GF-D8 (cell line): ENCODE measurements at regions not wholly inside any gene's neighbourhood (a gene's known extent, or its start where the extent isn't known, plus 50 kb on each side); places are given as distances from the start of the nearest gene placed in this dataset.
A peak's percentile ranks its signal among the peaks of the same experiment; 100 is the strongest.

Source experiments
- DNase-seq: peaks from one replicate; lab custom pipeline; 2025; lab: John Stamatoyannopoulos, UW

GRCh38 chr2:171225302-171225980 is 64.7 kb upstream of the TLK1 start:
- no peak for DNase-seq

DNA sequence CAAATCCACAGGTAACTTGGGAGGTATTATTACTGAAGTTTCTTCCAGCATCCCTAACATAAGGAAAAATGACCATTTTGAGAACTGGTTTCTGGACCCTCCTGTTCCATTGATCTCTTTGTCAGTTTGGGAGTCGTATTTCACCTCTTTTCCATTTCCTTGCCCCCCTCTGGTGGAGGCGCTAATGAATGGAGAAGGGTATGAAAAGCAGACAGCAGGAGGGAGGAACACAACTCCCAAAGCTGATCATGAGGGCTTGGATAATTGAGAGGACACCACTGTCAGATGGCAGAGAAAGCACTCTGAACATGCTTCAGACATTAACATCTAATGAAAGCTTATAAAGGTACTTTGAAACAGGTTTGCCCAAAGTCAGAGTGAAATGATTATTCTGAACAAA is 56.6 kb upstream of the TLK1 start:
- no peak for DNase-seq

- DNase-seq, result no peak
These were observed 55.9 kb upstream of the TLK1 start for GRCh38 chr2:171216631-171217030.

DNA sequence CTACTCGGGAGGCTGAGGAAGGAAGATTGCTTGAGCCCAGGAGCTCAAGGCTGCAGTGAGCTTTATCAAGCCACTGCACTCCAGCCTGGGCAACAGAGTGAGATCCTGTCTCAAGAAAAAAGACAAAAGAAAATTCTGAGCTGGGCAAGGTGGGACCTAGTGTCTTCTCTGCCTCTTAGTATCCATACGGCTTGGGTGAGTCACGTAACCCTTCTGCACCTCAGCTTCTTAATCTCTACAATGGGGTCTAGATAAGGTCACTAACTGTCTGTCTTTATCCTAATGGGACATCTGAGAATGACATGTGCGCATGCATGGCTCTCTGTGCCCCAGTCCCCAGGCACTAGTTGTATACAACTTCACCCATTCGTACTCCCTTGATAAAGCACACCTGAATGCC is 53.4 kb upstream of the TLK1 start:
- no peak for DNase-seq

DNA sequence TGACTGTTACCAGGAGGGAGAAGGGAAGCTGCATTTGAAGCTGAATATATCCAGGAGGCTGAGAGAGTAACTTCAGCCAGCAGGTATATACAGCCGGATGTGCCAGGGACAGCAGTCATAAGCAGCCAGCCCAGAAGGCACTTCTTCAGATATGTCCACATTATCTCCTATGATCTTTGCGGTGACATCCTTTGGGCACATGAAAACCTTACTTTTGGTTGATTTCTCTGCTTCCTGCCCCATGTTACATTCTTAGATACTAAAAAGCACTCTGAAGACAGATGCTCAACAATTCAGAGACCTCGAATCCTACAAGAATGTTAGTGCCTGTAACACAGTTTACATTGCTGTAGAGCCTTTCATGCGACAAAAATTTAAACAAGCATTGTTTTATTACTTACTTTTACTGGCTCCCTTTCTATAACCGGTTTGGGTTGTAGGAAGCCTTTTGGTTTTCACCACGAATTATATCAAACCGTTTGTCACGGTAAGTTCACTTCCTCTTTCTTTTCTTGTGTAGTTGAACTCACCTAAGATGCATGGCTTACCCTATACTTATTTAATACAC is 50.3 kb upstream of the TLK1 start:
- peak; percentile 39 for DNase-seq
